Activated CD8-positive, alpha-beta memory T cell treated with anti-CD3 and anti-CD28 coated beads for 24 hours (primary cell): ENCODE measurements at regions not wholly inside any gene's neighbourhood (a gene's known extent, or its start where the extent isn't known, plus 50 kb on each side); places are given as distances from the start of the nearest gene placed in this dataset.
A peak's percentile ranks its signal among the peaks of the same experiment; 100 is the strongest.
"Not testable (repeated sequence)": the region's sequence is repeated elsewhere in the genome, so short reads cannot be mapped to it uniquely, and the experiment has no call there.

Experiments used
- DNase-seq: peaks from one replicate; pipeline ENCODE4 v3.0.0-alpha.2; 2020

- no peak for DNase-seq
These were observed 111.7 kb upstream of the CYRIA start for GRCh38 chr2:16777123-16777870.

GRCh38 chr2:16775899-16776231 is 110.2 kb upstream of the CYRIA start:
- no peak for DNase-seq

GRCh38 chr2:16774980-16775898 is 109.6 kb upstream of the CYRIA start:
- no peak for DNase-seq

- no peak for DNase-seq
These were observed 108.5 kb upstream of the CYRIA start for GRCh38 chr2:16774091-16774490.

GRCh38 chr2:16773080-16773713 is 107.6 kb upstream of the CYRIA start:
- no peak for DNase-seq

GRCh38 chr2:16767789-16768476 is 102.3 kb upstream of the CYRIA start:
- DNase-seq = no peak

- DNase-seq = no peak
These were observed 99.7 kb upstream of the CYRIA start for GRCh38 chr2:16765356-16765755.

- no peak for DNase-seq
These were observed 98.9 kb upstream of the CYRIA start for GRCh38 chr2:16764487-16764886.

GRCh38 chr2:16763493-16763899 is 97.9 kb upstream of the CYRIA start:
- no peak for DNase-seq

- no peak for DNase-seq
These were observed 97.4 kb upstream of the CYRIA start for GRCh38 chr2:16763056-16763455.

GRCh38 chr2:16760426-16760825 is 94.8 kb upstream of the CYRIA start:
- no peak for DNase-seq

- peak; percentile 75 for DNase-seq
These were observed 91.4 kb upstream of the CYRIA start for GRCh38 chr2:16756831-16757644.

- DNase-seq = no peak
These were observed 89.8 kb upstream of the CYRIA start for GRCh38 chr2:16755442-16755841.

- not testable (repeated sequence) for DNase-seq
These were observed 87.4 kb upstream of the CYRIA start for GRCh38 chr2:16753025-16753424.

GRCh38 chr2:16750925-16751214 is 85.2 kb upstream of the CYRIA start:
- DNase-seq = not testable (repeated sequence)

- no peak for DNase-seq
These were observed 84.7 kb upstream of the CYRIA start for GRCh38 chr2:16750175-16750924.

- DNase-seq = not testable (repeated sequence)
These were observed 83.1 kb upstream of the CYRIA start for GRCh38 chr2:16748511-16749266.

GRCh38 chr2:16747689-16748088 is 82.1 kb upstream of the CYRIA start:
- DNase-seq = no peak

GRCh38 chr2:16747257-16747656 is 81.6 kb upstream of the CYRIA start:
- DNase-seq = no peak

- DNase-seq = no peak
These were observed 81.2 kb upstream of the CYRIA start for GRCh38 chr2:16746833-16747232.

- DNase-seq = no peak
These were observed 80.7 kb upstream of the CYRIA start for GRCh38 chr2:16746329-16746728.
